ENCODE measurements at regions not wholly inside any gene's neighbourhood (a gene's known extent, or its start where the extent isn't known, plus 50 kb on each side); places are given as distances from the start of the nearest gene placed in this dataset.
"Not testable (repeated sequence)": the region's sequence is repeated elsewhere in the genome, so short reads cannot be mapped to it uniquely, and the experiment has no call there.

DNA sequence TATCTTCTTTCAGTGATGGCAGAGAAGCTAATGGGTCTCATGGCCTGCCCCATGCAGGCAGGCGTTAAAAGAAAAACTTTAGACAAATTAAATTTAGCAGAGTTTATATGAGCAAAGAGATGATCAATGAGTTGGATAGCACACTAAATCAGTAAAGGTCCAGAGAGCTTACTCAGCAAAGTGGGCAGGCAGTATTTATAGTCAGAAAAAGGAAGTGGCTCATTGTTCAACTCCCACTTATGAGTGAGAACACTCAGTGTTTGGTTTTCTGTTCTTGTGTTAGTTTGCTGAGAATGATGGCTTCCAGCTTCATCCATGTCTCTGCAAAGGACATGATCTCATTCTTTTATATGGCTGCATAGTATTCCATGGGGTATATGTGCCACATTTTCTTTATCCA, 128.5 kb upstream of the UFM1 start:
- H3K79me1 ChIP-seq (ENCODE audit: low read length); H2BK12ac ChIP-seq (ENCODE audit: low read length); H2AK5ac ChIP-seq (ENCODE audit: low read length); H3K27ac ChIP-seq (ENCODE audit: low read depth, low read length); H3K9me3 ChIP-seq (ENCODE audit: insufficient read depth, low read depth, low read length); H2AFZ ChIP-seq (ENCODE audit: insufficient read depth, low read length, poor library complexity); DNase-seq; H3K4me1 ChIP-seq (ENCODE audit: control insufficient read depth in 1 of 2, insufficient read depth in 2 of 2, low read length in 2 of 2); H3K4me3 ChIP-seq (ENCODE audit: low read depth, low read length); H3K79me2 ChIP-seq (ENCODE audit: control insufficient read depth, insufficient read depth, low read length, poor library complexity); H3K14ac ChIP-seq (ENCODE audit: low read length); H2BK5ac ChIP-seq (ENCODE audit: low read depth, low read length, poor library complexity); H3K18ac ChIP-seq (ENCODE audit: low read length); H2BK120ac ChIP-seq (ENCODE audit: insufficient read depth, low read length, poor library complexity); H3K4ac ChIP-seq (ENCODE audit: low read depth, low read length); H4K91ac ChIP-seq (ENCODE audit: low read depth, low read length); H3K27me3 ChIP-seq (ENCODE audit: insufficient read depth, low read length); H3K36me3 ChIP-seq (ENCODE audit: control insufficient read depth in 1 of 2, insufficient read depth in 2 of 2, low read length in 2 of 2); H4K8ac ChIP-seq (ENCODE audit: low read depth, low read length); H3K4me2 ChIP-seq (ENCODE audit: low read length); H3K23ac ChIP-seq (ENCODE audit: low read length); H4K12ac ChIP-seq (ENCODE audit: low read depth, low read length); H3K9ac ChIP-seq (ENCODE audit: low read length): not testable (repeated sequence)
- no CpG with 5 or more reads among the region's 1 CpG for WGBS (ENCODE audit: extremely low coverage, insufficient coverage, insufficient read length)

- H3K4me1 ChIP-seq (ENCODE audit: control insufficient read depth in 1 of 2, insufficient read depth in 2 of 2, low read length in 2 of 2): no peaks in the 10 kb centered on the region
- H3K9me3 ChIP-seq (ENCODE audit: insufficient read depth, low read depth, low read length): no peaks in the 10 kb centered on the region
These were observed 133.5 kb upstream of the UFM1 start for GRCh38 chr13:38216181-38216580.

DNA sequence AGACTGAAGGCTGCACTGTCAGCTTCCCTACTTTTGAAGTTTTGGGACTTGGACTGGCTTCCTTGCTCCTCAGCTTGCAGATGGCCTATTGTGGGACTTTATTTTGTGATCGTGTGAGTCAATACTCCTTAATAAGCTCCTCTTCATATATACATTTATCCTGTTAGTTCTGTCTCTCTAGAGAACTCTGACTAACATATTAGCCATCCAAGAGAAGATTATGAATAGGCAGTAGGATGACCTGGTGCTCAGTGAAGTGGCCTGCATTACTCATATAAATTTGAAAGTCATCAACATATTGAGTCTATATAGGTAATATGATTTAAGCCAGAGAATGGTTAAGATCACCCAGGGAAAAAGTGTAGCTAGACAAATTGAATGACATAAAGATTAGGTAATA, 136.3 kb upstream of the UFM1 start:
- Histone ChIP-seq H3K4ac (ENCODE audit: low read depth, low read length) (no peak overlapping the region), H2AFZ (ENCODE audit: insufficient read depth, low read length, poor library complexity) (no peak overlapping the region), H3K18ac (ENCODE audit: low read length) (no peak overlapping the region), H2BK12ac (ENCODE audit: low read length) (no peak overlapping the region), H4K12ac (ENCODE audit: low read depth, low read length) (no peak overlapping the region), H4K8ac (ENCODE audit: low read depth, low read length) (no peak overlapping the region), H3K4me1 (ENCODE audit: control insufficient read depth in 1 of 2, insufficient read depth in 2 of 2, low read length in 2 of 2) (no peaks in the 10 kb centered on the region), H4K91ac (ENCODE audit: low read depth, low read length) (no peak overlapping the region), H2AK5ac (ENCODE audit: low read length) (no peak overlapping the region), H3K4me3 (ENCODE audit: low read depth, low read length) (no peak overlapping the region), H3K9ac (ENCODE audit: low read length) (no peak overlapping the region), H3K27me3 (ENCODE audit: insufficient read depth, low read length) (no peaks in the 10 kb centered on the region), H3K79me1 (ENCODE audit: low read length) (no peaks in the 10 kb centered on the region), H3K79me2 (ENCODE audit: control insufficient read depth, insufficient read depth, low read length, poor library complexity) (no peaks in the 10 kb centered on the region), H3K23ac (ENCODE audit: low read length) (no peak overlapping the region), H2BK120ac (ENCODE audit: insufficient read depth, low read length, poor library complexity) (no peak overlapping the region), H3K36me3 (ENCODE audit: control insufficient read depth in 1 of 2, insufficient read depth in 2 of 2, low read length in 2 of 2) (no peaks in the 10 kb centered on the region), H2BK5ac (ENCODE audit: low read depth, low read length, poor library complexity) (no peak overlapping the region), H3K9me3 (ENCODE audit: insufficient read depth, low read depth, low read length) (no peaks in the 10 kb centered on the region), H3K14ac (ENCODE audit: low read length) (no peak overlapping the region), H3K27ac (ENCODE audit: low read depth, low read length) (no peak overlapping the region), H3K4me2 (ENCODE audit: low read length) (no peak overlapping the region)
- no CpG with 5 or more reads among the region's 1 CpG for WGBS (ENCODE audit: extremely low coverage, insufficient coverage, insufficient read length)
- no peak for DNase-seq

More at GRCh38 chr13:38216181-38216580, 133.5 kb upstream of the UFM1 start:
- no peak overlapping the region for H4K91ac ChIP-seq (ENCODE audit: low read depth, low read length)
- no peaks in the 10 kb centered on the region for H3K79me1 ChIP-seq (ENCODE audit: low read length)
- no peak overlapping the region for H2BK12ac ChIP-seq (ENCODE audit: low read length)
- H3K36me3 ChIP-seq (ENCODE audit: control insufficient read depth in 1 of 2, insufficient read depth in 2 of 2, low read length in 2 of 2): no peaks in the 10 kb centered on the region
- no peaks in the 10 kb centered on the region for H3K79me2 ChIP-seq (ENCODE audit: control insufficient read depth, insufficient read depth, low read length, poor library complexity)
- no peak overlapping the region for H2BK120ac ChIP-seq (ENCODE audit: insufficient read depth, low read length, poor library complexity)
- H3K23ac ChIP-seq (ENCODE audit: low read length): no peak overlapping the region
- H3K14ac ChIP-seq (ENCODE audit: low read length): no peak overlapping the region
- no peak overlapping the region for H4K12ac ChIP-seq (ENCODE audit: low read depth, low read length)
- H3K27me3 ChIP-seq (ENCODE audit: insufficient read depth, low read length): no peaks in the 10 kb centered on the region
- no peak overlapping the region for H3K18ac ChIP-seq (ENCODE audit: low read length)
- no peak overlapping the region for H3K27ac ChIP-seq (ENCODE audit: low read depth, low read length)
- no peak overlapping the region for H3K4me3 ChIP-seq (ENCODE audit: low read depth, low read length)
- no CpG with 5 or more reads among the region's 2 CpGs for WGBS (ENCODE audit: extremely low coverage, insufficient coverage, insufficient read length)
- no peak overlapping the region for H2AK5ac ChIP-seq (ENCODE audit: low read length)
- no peak overlapping the region for H3K9ac ChIP-seq (ENCODE audit: low read length)
- H3K4ac ChIP-seq (ENCODE audit: low read depth, low read length): no peak overlapping the region
- H3K4me2 ChIP-seq (ENCODE audit: low read length): no peak overlapping the region
- no peak overlapping the region for H2BK5ac ChIP-seq (ENCODE audit: low read depth, low read length, poor library complexity)
- no peak overlapping the region for H2AFZ ChIP-seq (ENCODE audit: insufficient read depth, low read length, poor library complexity)
- no peak for DNase-seq
- no peak overlapping the region for H4K8ac ChIP-seq (ENCODE audit: low read depth, low read length)

DNA sequence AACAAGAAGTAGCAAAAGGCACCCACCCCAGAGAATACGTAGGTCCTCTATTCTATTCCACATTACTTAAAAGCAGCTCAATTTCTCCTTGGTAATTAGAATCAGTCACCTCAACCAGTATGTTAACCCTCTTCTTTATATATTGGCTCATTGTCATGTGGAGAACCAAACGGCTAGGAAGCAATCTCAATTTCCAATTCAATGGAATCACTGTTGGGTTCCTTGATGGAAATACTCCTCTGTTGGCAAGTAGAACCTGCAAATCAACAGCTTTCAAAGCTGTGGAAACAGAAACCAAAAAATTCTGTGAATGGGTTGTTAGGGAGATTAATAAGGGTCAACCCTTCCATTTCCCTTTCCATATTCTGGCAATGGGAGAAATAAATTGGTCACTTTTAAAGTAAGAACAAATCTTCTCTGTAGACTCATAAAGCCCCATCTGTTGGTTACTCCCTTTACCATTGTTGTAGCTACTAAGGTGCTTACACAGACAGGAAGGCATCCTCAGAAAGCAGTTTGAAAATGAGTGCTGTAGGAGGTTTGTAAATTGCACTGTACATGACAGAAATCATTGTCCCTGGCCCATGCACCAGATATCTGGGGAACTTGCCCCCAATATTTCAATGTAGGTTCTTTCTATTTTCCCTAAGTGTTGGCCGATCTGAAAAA, 138.6 kb upstream of the UFM1 start:
- DNase-seq: no peak
- Histone ChIP-seq H3K4me3 (ENCODE audit: low read depth, low read length) (no peak overlapping the region), H3K9ac (ENCODE audit: low read length) (no peak overlapping the region), H3K79me1 (ENCODE audit: low read length) (no peaks in the 10 kb centered on the region), H2BK120ac (ENCODE audit: insufficient read depth, low read length, poor library complexity) (no peak overlapping the region), H3K36me3 (ENCODE audit: control insufficient read depth in 1 of 2, insufficient read depth in 2 of 2, low read length in 2 of 2) (no peaks in the 10 kb centered on the region), H3K18ac (ENCODE audit: low read length) (no peak overlapping the region), H3K14ac (ENCODE audit: low read length) (no peak overlapping the region), H3K27ac (ENCODE audit: low read depth, low read length) (no peak overlapping the region), H3K4ac (ENCODE audit: low read depth, low read length) (no peak overlapping the region), H4K8ac (ENCODE audit: low read depth, low read length) (no peak overlapping the region), H4K12ac (ENCODE audit: low read depth, low read length) (no peak overlapping the region), H4K91ac (ENCODE audit: low read depth, low read length) (no peak overlapping the region), H3K9me3 (ENCODE audit: insufficient read depth, low read depth, low read length) (no peaks in the 10 kb centered on the region), H2BK5ac (ENCODE audit: low read depth, low read length, poor library complexity) (no peak overlapping the region), H2BK12ac (ENCODE audit: low read length) (no peak overlapping the region), H2AK5ac (ENCODE audit: low read length) (no peak overlapping the region), H3K4me2 (ENCODE audit: low read length) (no peak overlapping the region), H3K79me2 (ENCODE audit: control insufficient read depth, insufficient read depth, low read length, poor library complexity) (no peaks in the 10 kb centered on the region), H3K27me3 (ENCODE audit: insufficient read depth, low read length) (no peaks in the 10 kb centered on the region), H3K23ac (ENCODE audit: low read length) (no peak overlapping the region), H2AFZ (ENCODE audit: insufficient read depth, low read length, poor library complexity) (no peak overlapping the region), H3K4me1 (ENCODE audit: control insufficient read depth in 1 of 2, insufficient read depth in 2 of 2, low read length in 2 of 2) (no peaks in the 10 kb centered on the region)
- WGBS (ENCODE audit: extremely low coverage, insufficient coverage, insufficient read length): no CpG with 5 or more reads among the region's 3 CpGs
